Posterior vena cava (tissue), 2 donors: ENCODE measurements at regions not wholly inside any gene's neighbourhood (a gene's known extent, or its start where the extent isn't known, plus 50 kb on each side); places are given as distances from the start of the nearest gene placed in this dataset.
"Not testable (repeated sequence)": the region's sequence is repeated elsewhere in the genome, so short reads cannot be mapped to it uniquely, and the experiment has no call there.

Experiments
- DNase-seq: peaks from one replicate; pipeline ENCODE4 v3.0.0-alpha.2; 2020; ENCODE audit warnings: low spot score
- intact Hi-C, 2 donors: fragments of 100-400 bp; cut with DNase I; formaldehyde crosslinking; loops; one replicate each; pipeline versions ENCODE4 v1.14.1 to v1.14.2; 2022 to 2023
- donor health status: DM: yes; HTN: yes; CAD: no.
- donor health status: DM: yes; HTN: yes; CAD: no.

- intact Hi-C loops, result no loop called here
- DNase-seq, result no peak
Observed at GRCh38 chrX:6990552-6991193, 156.8 kb upstream of the STS start.

DNA sequence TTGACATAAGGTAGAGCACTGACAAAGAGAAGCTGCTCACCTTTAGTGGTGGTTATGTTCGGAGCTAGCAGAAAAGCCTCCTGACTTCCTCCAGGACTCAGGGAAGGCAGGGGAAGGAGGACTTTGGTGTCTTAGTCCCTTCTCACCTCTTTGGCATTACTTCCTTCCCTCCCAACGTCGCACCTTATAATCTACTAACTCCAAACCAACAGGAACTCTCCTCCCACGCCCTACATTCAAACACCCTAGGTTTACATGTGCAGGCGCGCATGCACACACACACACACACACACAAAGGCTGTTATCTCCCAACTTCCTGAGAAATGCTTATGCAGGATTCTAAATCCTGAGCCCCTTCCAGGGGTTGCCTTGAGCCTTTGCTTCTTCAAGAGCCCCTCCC is 157.7 kb upstream of the STS start:
- intact Hi-C loops, result no loop called here
- no peak for DNase-seq

GRCh38 chrX:6988694-6989093 is 158.8 kb upstream of the STS start:
- intact Hi-C loops, DNase-seq: not testable (repeated sequence)

- no peak for DNase-seq
- intact Hi-C loops, result no loop called here
Observed at GRCh38 chrX:6986915-6987314, 160.6 kb upstream of the STS start.

DNA sequence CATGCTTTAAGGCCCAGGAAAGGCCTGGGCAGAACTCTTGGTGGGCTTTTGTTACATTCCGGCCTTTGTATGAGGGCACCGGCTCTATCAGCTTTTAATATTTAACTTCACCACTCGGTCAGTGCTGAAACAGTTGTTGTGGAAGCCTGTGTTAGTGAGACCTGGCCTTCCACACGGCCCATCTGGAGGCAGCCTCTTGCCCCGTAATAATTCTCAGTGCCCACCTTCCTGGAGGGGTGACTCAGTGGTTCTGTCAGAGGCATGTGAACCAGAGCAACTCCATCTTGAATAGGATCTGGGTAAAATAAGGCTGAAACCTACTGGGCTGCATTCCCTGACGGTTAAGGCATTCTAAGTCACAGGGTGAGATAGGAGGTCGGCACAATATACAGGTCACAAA is 162.0 kb upstream of the STS start:
- intact Hi-C loops, result no loop called here
- no peak for DNase-seq

- DNase-seq, result no peak
- intact Hi-C loops, result no loop called here
Observed at GRCh38 chrX:6983207-6983955, 164.1 kb upstream of the STS start.

DNA sequence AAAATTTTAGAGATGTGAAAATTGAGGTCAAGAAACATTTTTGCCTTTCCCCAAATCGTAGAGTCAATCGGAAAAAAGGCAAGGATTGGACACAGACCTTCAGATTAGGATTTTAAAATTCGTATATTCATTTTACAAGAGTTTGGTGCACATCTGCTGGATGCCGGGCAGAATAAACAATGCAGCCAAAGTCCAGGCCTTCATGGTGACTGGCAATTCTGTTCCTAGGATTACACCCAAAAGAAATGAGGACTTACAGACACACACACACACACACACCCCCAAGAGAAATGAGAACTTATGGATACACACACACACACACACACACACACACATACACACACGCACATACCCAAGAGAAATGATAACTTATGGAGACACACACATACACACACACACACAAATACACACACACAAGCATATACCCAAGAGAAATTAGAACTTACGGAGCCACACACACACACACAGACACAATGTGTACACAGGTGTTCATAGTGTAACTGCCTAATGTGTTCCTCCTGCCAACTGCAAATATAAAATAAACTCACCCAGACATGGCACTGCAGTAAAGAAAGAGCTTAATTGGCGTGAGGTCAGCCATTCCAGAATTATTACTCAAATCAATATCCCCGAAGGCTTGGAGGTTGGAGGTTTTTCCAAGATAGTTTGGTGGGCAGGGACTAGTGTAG is 165.7 kb upstream of the STS start:
- intact Hi-C loops, result no loop called here
- no peak for DNase-seq

DNA sequence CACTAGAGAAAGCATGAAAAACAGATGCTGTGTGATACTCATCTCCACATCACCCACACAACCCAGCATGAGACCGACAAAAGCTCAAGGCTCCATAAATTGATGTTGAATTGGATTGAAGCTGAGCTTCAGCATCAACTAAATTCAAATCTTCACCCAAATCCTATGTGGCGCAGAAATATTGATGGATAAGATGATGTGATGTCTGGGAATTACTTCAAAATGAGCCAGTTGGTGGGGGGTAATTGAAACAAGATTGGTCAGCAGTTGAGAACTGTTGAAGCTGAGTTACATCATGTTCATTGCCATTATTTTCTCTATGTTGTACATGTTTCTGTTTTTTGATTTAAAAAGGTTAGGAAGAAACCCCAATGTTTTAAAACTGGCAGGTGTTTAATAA is 166.5 kb upstream of the STS start:
- DNase-seq, result no peak
- intact Hi-C loops, result no loop called here

DNA sequence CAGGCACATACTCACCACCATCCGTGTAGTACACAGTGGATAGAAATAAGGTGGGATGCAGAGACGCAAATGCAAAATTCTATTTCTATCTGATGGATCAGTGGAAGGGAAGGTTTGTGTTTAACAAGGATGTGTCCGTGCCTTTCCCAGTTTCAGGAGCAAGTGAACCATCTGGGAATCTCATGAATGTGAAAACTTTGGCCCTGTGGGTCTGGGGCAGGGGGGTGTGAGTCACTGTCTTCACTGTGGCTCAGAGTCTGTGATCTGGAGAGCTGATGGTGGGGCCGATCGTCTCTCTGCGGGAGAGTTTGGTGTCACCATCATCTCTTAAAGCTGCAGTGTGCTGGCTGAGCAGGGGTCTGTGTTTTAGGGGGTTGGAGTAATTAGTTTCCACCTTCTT is 179.3 kb upstream of the STS start:
- no peak for DNase-seq

GRCh38 chrX:6965729-6966128 is 181.8 kb upstream of the STS start:
- intact Hi-C loops, result no loop called here
- no peak for DNase-seq

More for the DNA sequence above, 179.3 kb upstream of the STS start:
- intact Hi-C loops, result no loop called here

DNA sequence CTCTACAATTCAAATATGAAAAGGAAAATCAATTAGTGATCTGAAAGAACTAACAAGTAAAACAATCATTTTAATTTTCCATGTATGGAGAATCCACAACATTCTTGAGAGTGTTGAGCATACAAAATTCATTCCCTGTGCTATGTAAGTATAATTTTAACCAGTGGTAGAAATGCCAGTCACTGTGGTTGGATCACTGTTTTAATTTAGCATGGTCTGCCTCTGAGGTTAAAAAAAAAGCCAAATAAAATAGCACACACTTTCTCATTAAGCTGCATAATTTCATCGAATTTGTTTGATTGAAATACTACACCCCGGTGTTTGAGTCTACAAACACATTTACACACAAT is 185.5 kb upstream of the STS start:
- intact Hi-C loops, result no loop called here
- no peak for DNase-seq

DNA sequence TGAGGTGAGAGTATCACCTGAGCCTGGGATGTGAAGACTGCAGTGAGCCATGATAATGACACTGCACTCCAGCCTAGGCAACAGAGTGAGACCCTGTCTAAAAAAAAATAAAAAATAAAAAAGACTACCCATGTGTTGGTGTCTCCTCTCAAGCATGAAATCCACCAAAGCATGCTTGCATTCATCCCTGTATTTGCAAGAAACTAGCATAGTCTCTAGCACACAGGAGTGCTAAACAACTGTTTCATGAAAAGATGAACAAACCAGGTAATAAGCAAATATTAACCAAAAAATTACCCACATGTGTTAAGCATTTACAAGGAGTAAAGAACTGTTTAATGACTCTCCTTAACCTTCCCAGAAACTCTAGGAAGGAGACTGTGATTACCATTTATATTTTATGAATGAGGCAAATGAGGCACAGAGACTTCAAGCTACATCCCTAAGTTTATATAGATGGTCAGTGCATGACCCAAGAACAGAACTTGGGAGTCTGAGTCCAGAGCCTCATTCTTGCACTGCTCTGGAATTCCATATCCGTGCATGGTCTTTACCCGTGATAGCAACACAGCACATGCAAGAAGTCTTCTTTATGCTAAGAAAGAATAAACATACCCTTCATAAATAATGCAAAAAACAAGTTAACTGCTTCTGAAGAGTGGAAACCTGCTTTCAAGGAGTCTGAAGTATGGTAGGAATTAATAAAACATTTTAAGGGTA is 186.1 kb upstream of the STS start:
- DNase-seq, result no peak
- intact Hi-C loops, result no loop called here

- intact Hi-C loops, result no loop called here
- no peak for DNase-seq
Observed at GRCh38 chrX:6959006-6959405, 188.5 kb upstream of the STS start.

GRCh38 chrX:6954836-6955235 is 192.7 kb upstream of the STS start:
- DNase-seq, result no peak
- intact Hi-C loops, result no loop called here

GRCh38 chrX:6946168-6946567 is 201.3 kb upstream of the STS start:
- intact Hi-C loops, result no loop called here
- DNase-seq, result no peak

DNA sequence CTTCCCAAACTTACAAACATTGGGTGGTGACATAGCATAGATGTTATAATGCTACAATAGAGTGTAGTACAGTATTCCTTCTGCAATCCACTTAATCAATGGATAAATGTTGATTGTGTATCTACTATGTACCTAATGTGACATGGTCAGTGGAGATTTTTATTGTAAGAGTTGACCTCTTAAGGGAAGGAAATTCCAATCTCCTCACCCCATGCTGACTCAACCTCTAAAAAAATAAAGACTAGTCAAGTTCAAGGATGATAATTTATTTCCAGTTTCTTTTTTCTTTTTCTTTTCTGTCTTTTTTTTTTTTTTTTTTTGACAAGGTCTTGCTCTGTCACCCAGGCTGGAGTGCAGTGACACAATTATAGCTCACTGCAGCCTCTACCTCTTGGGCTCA is 206.5 kb upstream of the STS start:
- intact Hi-C loops, result no loop called here
- no peak for DNase-seq

- DNase-seq, intact Hi-C loops: not testable (repeated sequence)
Observed at GRCh38 chrX:6932942-6933341, 214.6 kb upstream of the STS start.

GRCh38 chrX:6930307-6930849 is 217.1 kb upstream of the STS start:
- no peak for DNase-seq
- intact Hi-C loops, result no loop called here

- DNase-seq, result no peak
- intact Hi-C loops, result no loop called here
Observed at GRCh38 chrX:6924443-6925077, 223.0 kb upstream of the STS start.
